HEK293 (cell line): ENCODE measurements at regions not wholly inside any gene's neighbourhood (a gene's known extent, or its start where the extent isn't known, plus 50 kb on each side); places are given as distances from the start of the nearest gene placed in this dataset.

Source experiments
- CTCF ChIA-PET: fragments of 350-600 bp; formaldehyde crosslinking; extraction: SDS; loops from one replicate; lab custom pipeline; 2021; ENCODE audit warnings: antibody characterized with exemption; lab: Yijun Ruan, JAX
- POLR2A ChIA-PET: fragments of 300-600 bp; formaldehyde crosslinking; extraction: SDS; loops from one replicate; lab custom pipeline; 2020; ENCODE audit warnings: antibody characterized with exemption, inconsistent platforms; lab: Yijun Ruan, JAX
- H3K27ac ChIP-seq: fragments of 200-500 bp; sonication (Bioruptor generic); 2 replicates; pipeline ENCODE4 v1.5.1; 2014; ENCODE audit warnings: low read depth, low read length, control low read depth, inconsistent platforms; ENCODE audit errors: extremely low read depth
- H3K36me3 ChIP-seq, 2 experiments: fragments of 200-500 bp in 1 of 2; sonication (Bioruptor generic) in 1 of 2; 1 replicate in 1 of 2; 2 replicates in 1 of 2; pipeline ENCODE4 v1.5.1; 2014 to 2017; ENCODE audit warnings: inconsistent platforms in 2 of 2, low read length in 2 of 2; ENCODE audit not compliant: control insufficient read depth in 2 of 2, insufficient read depth in 1 of 2
- H3K4me1 ChIP-seq: fragments of 200-500 bp; sonication (Bioruptor generic); 2 replicates; pipeline ENCODE4 v1.5.1; 2014; ENCODE audit warnings: mild to moderate bottlenecking, low read length, inconsistent platforms; ENCODE audit not compliant: control insufficient read depth, insufficient read depth
- H3K4me3 ChIP-seq: 2 replicates; pipeline ENCODE4 v1.5.1; 2011; ENCODE audit warnings: low read depth, mild to moderate bottlenecking, control low read depth, low read length, moderate library complexity
- H3K9me3 ChIP-seq: fragments of 200-500 bp; sonication (Bioruptor generic); 2 replicates; pipeline ENCODE4 v1.5.1; 2014; ENCODE audit warnings: low read depth, low read length, inconsistent platforms; ENCODE audit not compliant: control insufficient read depth, insufficient read depth
- HOXC10 ChIP-seq: sonication (generic); formaldehyde crosslinking; IDR thresholded peaks from 2 replicates; pipeline ENCODE4 v1.8.1; 2023; ENCODE audit warnings: mild to moderate bottlenecking, missing genetic modification reagents
- KLF10 ChIP-seq: fragments of 450-650 bp; IDR thresholded peaks from 2 replicates; pipeline ENCODE4 v1.5.1; 2018; ENCODE audit warnings: missing biosample characterization, mild to moderate bottlenecking, missing genetic modification characterization
- TRIM28 ChIP-seq: IDR thresholded peaks from 2 replicates; pipeline ENCODE4 v1.6.1; 2011; ENCODE audit warnings: low read length, control low read depth, borderline replicate concordance
- ZFP41 ChIP-seq: fragments of 450-650 bp; formaldehyde crosslinking; IDR thresholded peaks from 2 replicates; pipeline ENCODE4 v1.5.1; 2016; ENCODE audit warnings: missing biosample characterization, missing genetic modification characterization, borderline replicate concordance
- ZNF10 ChIP-seq: fragments of 450-650 bp; formaldehyde crosslinking; IDR thresholded peaks from 2 replicates; pipeline ENCODE4 v1.5.1; 2017; ENCODE audit warnings: missing biosample characterization, missing genetic modification characterization
- ZNF112 ChIP-seq: fragments of 450-650 bp; formaldehyde crosslinking; IDR thresholded peaks from 2 replicates; pipeline ENCODE4 v1.5.0; 2017; ENCODE audit warnings: missing biosample characterization, missing genetic modification characterization
- ZNF223 ChIP-seq: fragments of 450-650 bp; formaldehyde crosslinking; IDR thresholded peaks from 2 replicates; pipeline ENCODE4 v1.5.1; 2016; ENCODE audit warnings: missing biosample characterization, missing genetic modification characterization
- ZNF426 ChIP-seq: fragments of 450-650 bp; formaldehyde crosslinking; IDR thresholded peaks from 2 replicates; pipeline ENCODE4 v1.5.1; 2017; ENCODE audit warnings: missing biosample characterization, missing genetic modification characterization, mild to moderate bottlenecking, inconsistent platforms, moderate library complexity
- ZNF510 ChIP-seq: fragments of 450-650 bp; formaldehyde crosslinking; IDR thresholded peaks from 2 replicates; pipeline ENCODE4 v1.5.1; 2018; ENCODE audit warnings: mild to moderate bottlenecking, missing genetic modification characterization, missing biosample characterization; ENCODE audit not compliant: insufficient replicate concordance
- ZNF549 ChIP-seq: fragments of 450-650 bp; IDR thresholded peaks from 2 replicates; pipeline ENCODE4 v1.5.1; 2018; ENCODE audit warnings: missing biosample characterization, missing genetic modification characterization, mild to moderate bottlenecking, inconsistent platforms, moderate library complexity
- ZNF596 ChIP-seq: fragments of 450-650 bp; IDR thresholded peaks from 2 replicates; pipeline ENCODE4 v1.5.0; 2018; ENCODE audit warnings: missing biosample characterization, mild to moderate bottlenecking, missing genetic modification characterization, moderate library complexity
- ZNF600 ChIP-seq: fragments of 450-650 bp; formaldehyde crosslinking; IDR thresholded peaks from 2 replicates; pipeline ENCODE4 v1.5.1; 2016; ENCODE audit warnings: missing biosample characterization, missing genetic modification characterization
- ZNF837 ChIP-seq: fragments of 450-650 bp; formaldehyde crosslinking; IDR thresholded peaks from 2 replicates; pipeline ENCODE4 v1.5.1; 2016; ENCODE audit warnings: missing biosample characterization, missing genetic modification characterization
- TF ChIP-seq, protein P1 (sequence below): fragments of 450-650 bp; formaldehyde crosslinking; IDR thresholded peaks from 2 replicates; pipeline ENCODE4 v1.5.1; 2017; ENCODE audit warnings: missing biosample characterization, mild to moderate bottlenecking, missing genetic modification characterization, moderate library complexity
- TF ChIP-seq, protein P2 (sequence below): fragments of 450-650 bp; formaldehyde crosslinking; IDR thresholded peaks from 2 replicates; pipeline ENCODE4 v1.5.1; 2016; ENCODE audit warnings: missing biosample characterization, missing genetic modification characterization, low read depth
- TF ChIP-seq, protein P3 (sequence below): fragments of 450-650 bp; formaldehyde crosslinking; IDR thresholded peaks from 2 replicates; pipeline ENCODE4 v1.5.0; 2017; ENCODE audit warnings: missing biosample characterization, missing genetic modification characterization, borderline replicate concordance
- TF ChIP-seq, protein P4 (sequence below): fragments of 450-650 bp; formaldehyde crosslinking; IDR thresholded peaks from 2 replicates; pipeline ENCODE4; 2016; ENCODE audit warnings: missing biosample characterization, missing genetic modification characterization
- TF ChIP-seq, protein P5 (sequence below): fragments of 450-650 bp; formaldehyde crosslinking; IDR thresholded peaks from 2 replicates; pipeline ENCODE4 v1.5.1; 2016; ENCODE audit warnings: missing biosample characterization, missing genetic modification characterization
- TF ChIP-seq, protein P6 (sequence below): fragments of 450-650 bp; formaldehyde crosslinking; IDR thresholded peaks from 2 replicates; pipeline ENCODE4 v1.5.1; 2016; ENCODE audit warnings: missing biosample characterization, missing genetic modification characterization, borderline replicate concordance
- TF ChIP-seq, protein P7 (sequence below): fragments of 450-650 bp; formaldehyde crosslinking; IDR thresholded peaks from 2 replicates; pipeline ENCODE4 v1.5.1; 2016; ENCODE audit warnings: missing biosample characterization, missing genetic modification characterization

DNA sequence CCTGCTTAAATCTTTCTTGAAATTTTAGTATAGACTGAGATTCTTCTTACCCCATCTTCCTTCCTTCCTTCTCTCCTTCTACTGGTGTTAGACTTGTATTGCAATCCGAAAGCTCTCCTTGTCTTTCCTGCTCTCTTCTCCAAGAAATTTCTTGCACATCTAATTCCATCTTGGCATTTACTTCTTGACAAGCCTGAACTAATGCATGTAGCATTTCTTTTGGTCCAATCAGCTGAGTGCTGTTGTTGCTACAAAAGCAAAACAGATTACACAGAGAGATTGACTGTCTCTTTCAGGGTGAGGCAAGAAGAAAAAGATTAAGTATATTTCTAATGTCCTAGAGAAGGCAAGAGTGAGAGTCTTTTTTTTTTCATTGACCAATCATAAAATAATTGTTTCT, 51.6 kb upstream of the MAP1B start:
- ChIA-PET POLR2A (no interaction called here), CTCF (no interaction called here)

More for the DNA sequence above, 51.6 kb upstream of the MAP1B start:
- no peaks in the 10 kb centered on the region for H3K4me1 ChIP-seq
- no peaks in the 10 kb centered on the region for H3K36me3 ChIP-seq
- H3K27ac ChIP-seq, result no peak overlapping the region
- TF ChIP-seq ZNF112, result no peak
- no peak for TF ChIP-seq ZNF10 (tag by site-specific recombination)
- TF ChIP-seq, protein P1, sequence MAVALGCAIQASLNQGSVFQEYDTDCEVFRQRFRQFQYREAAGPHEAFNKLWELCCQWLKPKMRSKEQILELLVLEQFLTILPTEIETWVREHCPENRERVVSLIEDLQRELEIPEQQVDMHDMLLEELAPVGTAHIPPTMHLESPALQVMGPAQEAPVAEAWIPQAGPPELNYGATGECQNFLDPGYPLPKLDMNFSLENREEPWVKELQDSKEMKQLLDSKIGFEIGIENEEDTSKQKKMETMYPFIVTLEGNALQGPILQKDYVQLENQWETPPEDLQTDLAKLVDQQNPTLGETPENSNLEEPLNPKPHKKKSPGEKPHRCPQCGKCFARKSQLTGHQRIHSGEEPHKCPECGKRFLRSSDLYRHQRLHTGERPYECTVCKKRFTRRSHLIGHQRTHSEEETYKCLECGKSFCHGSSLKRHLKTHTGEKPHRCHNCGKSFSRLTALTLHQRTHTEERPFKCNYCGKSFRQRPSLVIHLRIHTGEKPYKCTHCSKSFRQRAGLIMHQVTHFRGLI (tag by site-specific recombination), result no peak
- TF ChIP-seq, protein P2, sequence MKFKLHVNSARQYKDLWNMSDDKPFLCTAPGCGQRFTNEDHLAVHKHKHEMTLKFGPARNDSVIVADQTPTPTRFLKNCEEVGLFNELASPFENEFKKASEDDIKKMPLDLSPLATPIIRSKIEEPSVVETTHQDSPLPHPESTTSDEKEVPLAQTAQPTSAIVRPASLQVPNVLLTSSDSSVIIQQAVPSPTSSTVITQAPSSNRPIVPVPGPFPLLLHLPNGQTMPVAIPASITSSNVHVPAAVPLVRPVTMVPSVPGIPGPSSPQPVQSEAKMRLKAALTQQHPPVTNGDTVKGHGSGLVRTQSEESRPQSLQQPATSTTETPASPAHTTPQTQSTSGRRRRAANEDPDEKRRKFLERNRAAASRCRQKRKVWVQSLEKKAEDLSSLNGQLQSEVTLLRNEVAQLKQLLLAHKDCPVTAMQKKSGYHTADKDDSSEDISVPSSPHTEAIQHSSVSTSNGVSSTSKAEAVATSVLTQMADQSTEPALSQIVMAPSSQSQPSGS (tag by site-specific recombination), result no peak
- no peak for TF ChIP-seq KLF10 (tag by site-specific recombination)
- TF ChIP-seq ZNF426 (tag by site-specific recombination), result no peak
- TF ChIP-seq ZNF600 (tag by site-specific recombination), result no peak
- TF ChIP-seq, protein P3, sequence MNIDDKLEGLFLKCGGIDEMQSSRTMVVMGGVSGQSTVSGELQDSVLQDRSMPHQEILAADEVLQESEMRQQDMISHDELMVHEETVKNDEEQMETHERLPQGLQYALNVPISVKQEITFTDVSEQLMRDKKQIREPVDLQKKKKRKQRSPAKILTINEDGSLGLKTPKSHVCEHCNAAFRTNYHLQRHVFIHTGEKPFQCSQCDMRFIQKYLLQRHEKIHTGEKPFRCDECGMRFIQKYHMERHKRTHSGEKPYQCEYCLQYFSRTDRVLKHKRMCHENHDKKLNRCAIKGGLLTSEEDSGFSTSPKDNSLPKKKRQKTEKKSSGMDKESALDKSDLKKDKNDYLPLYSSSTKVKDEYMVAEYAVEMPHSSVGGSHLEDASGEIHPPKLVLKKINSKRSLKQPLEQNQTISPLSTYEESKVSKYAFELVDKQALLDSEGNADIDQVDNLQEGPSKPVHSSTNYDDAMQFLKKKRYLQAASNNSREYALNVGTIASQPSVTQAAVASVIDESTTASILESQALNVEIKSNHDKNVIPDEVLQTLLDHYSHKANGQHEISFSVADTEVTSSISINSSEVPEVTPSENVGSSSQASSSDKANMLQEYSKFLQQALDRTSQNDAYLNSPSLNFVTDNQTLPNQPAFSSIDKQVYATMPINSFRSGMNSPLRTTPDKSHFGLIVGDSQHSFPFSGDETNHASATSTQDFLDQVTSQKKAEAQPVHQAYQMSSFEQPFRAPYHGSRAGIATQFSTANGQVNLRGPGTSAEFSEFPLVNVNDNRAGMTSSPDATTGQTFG, result no peak
- TF ChIP-seq ZNF596 (tag by site-specific recombination), result no peak
- TF ChIP-seq ZNF510 (tag by site-specific recombination), result no peak
- TF ChIP-seq ZNF549 (tag by site-specific recombination), result no peak
- no peak for TF ChIP-seq ZNF837
- TF ChIP-seq TRIM28, result no peak
- TF ChIP-seq ZFP41 (tag by site-specific recombination), result no peak
- TF ChIP-seq, protein P4, sequence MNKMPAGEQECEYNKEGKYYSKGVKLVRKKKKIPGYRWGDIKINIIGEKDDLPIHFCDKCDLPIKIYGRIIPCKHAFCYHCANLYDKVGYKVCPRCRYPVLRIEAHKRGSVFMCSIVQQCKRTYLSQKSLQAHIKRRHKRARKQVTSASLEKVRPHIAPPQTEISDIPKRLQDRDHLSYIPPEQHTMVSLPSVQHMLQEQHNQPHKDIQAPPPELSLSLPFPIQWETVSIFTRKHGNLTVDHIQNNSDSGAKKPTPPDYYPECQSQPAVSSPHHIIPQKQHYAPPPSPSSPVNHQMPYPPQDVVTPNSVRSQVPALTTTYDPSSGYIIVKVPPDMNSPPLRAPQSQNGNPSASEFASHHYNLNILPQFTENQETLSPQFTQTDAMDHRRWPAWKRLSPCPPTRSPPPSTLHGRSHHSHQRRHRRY (tag by site-specific recombination), result no peak
- TF ChIP-seq, protein P5, sequence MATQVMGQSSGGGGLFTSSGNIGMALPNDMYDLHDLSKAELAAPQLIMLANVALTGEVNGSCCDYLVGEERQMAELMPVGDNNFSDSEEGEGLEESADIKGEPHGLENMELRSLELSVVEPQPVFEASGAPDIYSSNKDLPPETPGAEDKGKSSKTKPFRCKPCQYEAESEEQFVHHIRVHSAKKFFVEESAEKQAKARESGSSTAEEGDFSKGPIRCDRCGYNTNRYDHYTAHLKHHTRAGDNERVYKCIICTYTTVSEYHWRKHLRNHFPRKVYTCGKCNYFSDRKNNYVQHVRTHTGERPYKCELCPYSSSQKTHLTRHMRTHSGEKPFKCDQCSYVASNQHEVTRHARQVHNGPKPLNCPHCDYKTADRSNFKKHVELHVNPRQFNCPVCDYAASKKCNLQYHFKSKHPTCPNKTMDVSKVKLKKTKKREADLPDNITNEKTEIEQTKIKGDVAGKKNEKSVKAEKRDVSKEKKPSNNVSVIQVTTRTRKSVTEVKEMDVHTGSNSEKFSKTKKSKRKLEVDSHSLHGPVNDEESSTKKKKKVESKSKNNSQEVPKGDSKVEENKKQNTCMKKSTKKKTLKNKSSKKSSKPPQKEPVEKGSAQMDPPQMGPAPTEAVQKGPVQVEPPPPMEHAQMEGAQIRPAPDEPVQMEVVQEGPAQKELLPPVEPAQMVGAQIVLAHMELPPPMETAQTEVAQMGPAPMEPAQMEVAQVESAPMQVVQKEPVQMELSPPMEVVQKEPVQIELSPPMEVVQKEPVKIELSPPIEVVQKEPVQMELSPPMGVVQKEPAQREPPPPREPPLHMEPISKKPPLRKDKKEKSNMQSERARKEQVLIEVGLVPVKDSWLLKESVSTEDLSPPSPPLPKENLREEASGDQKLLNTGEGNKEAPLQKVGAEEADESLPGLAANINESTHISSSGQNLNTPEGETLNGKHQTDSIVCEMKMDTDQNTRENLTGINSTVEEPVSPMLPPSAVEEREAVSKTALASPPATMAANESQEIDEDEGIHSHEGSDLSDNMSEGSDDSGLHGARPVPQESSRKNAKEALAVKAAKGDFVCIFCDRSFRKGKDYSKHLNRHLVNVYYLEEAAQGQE (tag by site-specific recombination), result no peak
- TF ChIP-seq, protein P6, sequence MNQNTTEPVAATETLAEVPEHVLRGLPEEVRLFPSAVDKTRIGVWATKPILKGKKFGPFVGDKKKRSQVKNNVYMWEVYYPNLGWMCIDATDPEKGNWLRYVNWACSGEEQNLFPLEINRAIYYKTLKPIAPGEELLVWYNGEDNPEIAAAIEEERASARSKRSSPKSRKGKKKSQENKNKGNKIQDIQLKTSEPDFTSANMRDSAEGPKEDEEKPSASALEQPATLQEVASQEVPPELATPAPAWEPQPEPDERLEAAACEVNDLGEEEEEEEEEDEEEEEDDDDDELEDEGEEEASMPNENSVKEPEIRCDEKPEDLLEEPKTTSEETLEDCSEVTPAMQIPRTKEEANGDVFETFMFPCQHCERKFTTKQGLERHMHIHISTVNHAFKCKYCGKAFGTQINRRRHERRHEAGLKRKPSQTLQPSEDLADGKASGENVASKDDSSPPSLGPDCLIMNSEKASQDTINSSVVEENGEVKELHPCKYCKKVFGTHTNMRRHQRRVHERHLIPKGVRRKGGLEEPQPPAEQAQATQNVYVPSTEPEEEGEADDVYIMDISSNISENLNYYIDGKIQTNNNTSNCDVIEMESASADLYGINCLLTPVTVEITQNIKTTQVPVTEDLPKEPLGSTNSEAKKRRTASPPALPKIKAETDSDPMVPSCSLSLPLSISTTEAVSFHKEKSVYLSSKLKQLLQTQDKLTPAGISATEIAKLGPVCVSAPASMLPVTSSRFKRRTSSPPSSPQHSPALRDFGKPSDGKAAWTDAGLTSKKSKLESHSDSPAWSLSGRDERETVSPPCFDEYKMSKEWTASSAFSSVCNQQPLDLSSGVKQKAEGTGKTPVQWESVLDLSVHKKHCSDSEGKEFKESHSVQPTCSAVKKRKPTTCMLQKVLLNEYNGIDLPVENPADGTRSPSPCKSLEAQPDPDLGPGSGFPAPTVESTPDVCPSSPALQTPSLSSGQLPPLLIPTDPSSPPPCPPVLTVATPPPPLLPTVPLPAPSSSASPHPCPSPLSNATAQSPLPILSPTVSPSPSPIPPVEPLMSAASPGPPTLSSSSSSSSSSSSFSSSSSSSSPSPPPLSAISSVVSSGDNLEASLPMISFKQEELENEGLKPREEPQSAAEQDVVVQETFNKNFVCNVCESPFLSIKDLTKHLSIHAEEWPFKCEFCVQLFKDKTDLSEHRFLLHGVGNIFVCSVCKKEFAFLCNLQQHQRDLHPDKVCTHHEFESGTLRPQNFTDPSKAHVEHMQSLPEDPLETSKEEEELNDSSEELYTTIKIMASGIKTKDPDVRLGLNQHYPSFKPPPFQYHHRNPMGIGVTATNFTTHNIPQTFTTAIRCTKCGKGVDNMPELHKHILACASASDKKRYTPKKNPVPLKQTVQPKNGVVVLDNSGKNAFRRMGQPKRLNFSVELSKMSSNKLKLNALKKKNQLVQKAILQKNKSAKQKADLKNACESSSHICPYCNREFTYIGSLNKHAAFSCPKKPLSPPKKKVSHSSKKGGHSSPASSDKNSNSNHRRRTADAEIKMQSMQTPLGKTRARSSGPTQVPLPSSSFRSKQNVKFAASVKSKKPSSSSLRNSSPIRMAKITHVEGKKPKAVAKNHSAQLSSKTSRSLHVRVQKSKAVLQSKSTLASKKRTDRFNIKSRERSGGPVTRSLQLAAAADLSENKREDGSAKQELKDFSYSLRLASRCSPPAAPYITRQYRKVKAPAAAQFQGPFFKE, result no peak
- no peak for TF ChIP-seq HOXC10 (CRISPR knock-in tag)
- TF ChIP-seq, protein P7, sequence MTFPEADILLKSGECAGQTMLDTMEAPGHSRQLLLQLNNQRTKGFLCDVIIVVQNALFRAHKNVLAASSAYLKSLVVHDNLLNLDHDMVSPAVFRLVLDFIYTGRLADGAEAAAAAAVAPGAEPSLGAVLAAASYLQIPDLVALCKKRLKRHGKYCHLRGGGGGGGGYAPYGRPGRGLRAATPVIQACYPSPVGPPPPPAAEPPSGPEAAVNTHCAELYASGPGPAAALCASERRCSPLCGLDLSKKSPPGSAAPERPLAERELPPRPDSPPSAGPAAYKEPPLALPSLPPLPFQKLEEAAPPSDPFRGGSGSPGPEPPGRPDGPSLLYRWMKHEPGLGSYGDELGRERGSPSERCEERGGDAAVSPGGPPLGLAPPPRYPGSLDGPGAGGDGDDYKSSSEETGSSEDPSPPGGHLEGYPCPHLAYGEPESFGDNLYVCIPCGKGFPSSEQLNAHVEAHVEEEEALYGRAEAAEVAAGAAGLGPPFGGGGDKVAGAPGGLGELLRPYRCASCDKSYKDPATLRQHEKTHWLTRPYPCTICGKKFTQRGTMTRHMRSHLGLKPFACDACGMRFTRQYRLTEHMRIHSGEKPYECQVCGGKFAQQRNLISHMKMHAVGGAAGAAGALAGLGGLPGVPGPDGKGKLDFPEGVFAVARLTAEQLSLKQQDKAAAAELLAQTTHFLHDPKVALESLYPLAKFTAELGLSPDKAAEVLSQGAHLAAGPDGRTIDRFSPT, result no peak
- TF ChIP-seq ZNF223 (tag by site-specific recombination), result no peak
- H3K4me3 ChIP-seq, result no peak overlapping the region
- no peaks in the 10 kb centered on the region for H3K9me3 ChIP-seq
